Panc1 (cell line): ENCODE measurements at regions not wholly inside any gene's neighbourhood (a gene's known extent, or its start where the extent isn't known, plus 50 kb on each side); places are given as distances from the start of the nearest gene placed in this dataset.

ENCODE experiments used
- POLR2AphosphoS5 ChIP-seq: IDR thresholded peaks from 2 replicates; pipeline ENCODE4 v1.6.1; 2012; ENCODE audit warnings: mild to moderate bottlenecking, low read depth, low read length, moderate library complexity
- SIN3A ChIP-seq: IDR thresholded peaks from 2 replicates; pipeline ENCODE4 v1.6.1; 2012; ENCODE audit warnings: low read depth, mild to moderate bottlenecking, low read length, moderate library complexity, borderline replicate concordance; ENCODE audit not compliant: insufficient read depth
- TCF7L2 ChIP-seq: IDR thresholded peaks from 2 replicates; pipeline ENCODE4 v1.6.1; 2011; ENCODE audit warnings: mild to moderate bottlenecking, low read depth, low read length, inconsistent platforms
- TF ChIP-seq, protein P1 (sequence below): fragments of 450-650 bp; IDR thresholded peaks from 2 replicates; pipeline ENCODE4 v1.5.1; 2017; ENCODE audit warnings: mild to moderate bottlenecking
- TF ChIP-seq, protein P2 (sequence below), 2 experiments: IDR thresholded peaks; 2 replicates each; pipeline ENCODE4 v1.6.1; 2011 to 2012; ENCODE audit warnings: low read depth in 2 of 2, control low read depth in 1 of 2, low read length in 1 of 2, mild to moderate bottlenecking in 1 of 2, moderate library complexity in 1 of 2; ENCODE audit not compliant: insufficient read depth in 1 of 2

DNA sequence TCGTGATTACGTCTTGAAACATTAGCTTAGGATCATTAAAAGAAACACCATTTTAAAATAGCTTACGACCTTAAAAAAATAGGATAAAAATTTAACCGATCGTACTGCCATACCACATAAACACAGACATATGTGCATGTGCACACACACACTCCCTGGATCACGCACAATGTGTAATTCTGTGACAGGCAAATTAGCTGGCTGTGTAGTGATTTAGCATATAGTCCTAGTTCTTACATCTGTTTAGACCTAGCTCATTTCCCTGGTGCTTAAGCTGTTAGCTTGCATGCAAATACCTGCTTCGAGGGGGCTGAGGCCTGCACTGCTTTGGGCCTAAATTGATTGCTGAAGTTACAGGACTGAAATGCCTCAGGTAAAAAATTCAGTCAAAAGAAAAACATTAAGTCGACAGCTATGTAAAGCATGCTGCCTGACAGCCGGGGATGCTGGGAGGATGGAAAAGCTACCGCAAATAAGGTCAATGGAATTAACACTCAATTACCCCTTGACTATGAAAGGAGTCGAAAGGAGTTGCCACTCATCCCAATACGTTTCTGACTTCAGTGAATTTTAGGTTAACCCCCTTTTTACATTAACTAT is 267.1 kb upstream of the FZD8 start:
- TF ChIP-seq, protein P1, sequence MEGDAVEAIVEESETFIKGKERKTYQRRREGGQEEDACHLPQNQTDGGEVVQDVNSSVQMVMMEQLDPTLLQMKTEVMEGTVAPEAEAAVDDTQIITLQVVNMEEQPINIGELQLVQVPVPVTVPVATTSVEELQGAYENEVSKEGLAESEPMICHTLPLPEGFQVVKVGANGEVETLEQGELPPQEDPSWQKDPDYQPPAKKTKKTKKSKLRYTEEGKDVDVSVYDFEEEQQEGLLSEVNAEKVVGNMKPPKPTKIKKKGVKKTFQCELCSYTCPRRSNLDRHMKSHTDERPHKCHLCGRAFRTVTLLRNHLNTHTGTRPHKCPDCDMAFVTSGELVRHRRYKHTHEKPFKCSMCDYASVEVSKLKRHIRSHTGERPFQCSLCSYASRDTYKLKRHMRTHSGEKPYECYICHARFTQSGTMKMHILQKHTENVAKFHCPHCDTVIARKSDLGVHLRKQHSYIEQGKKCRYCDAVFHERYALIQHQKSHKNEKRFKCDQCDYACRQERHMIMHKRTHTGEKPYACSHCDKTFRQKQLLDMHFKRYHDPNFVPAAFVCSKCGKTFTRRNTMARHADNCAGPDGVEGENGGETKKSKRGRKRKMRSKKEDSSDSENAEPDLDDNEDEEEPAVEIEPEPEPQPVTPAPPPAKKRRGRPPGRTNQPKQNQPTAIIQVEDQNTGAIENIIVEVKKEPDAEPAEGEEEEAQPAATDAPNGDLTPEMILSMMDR = no peak
- no peak for TF ChIP-seq POLR2AphosphoS5
- TF ChIP-seq, protein P2, sequence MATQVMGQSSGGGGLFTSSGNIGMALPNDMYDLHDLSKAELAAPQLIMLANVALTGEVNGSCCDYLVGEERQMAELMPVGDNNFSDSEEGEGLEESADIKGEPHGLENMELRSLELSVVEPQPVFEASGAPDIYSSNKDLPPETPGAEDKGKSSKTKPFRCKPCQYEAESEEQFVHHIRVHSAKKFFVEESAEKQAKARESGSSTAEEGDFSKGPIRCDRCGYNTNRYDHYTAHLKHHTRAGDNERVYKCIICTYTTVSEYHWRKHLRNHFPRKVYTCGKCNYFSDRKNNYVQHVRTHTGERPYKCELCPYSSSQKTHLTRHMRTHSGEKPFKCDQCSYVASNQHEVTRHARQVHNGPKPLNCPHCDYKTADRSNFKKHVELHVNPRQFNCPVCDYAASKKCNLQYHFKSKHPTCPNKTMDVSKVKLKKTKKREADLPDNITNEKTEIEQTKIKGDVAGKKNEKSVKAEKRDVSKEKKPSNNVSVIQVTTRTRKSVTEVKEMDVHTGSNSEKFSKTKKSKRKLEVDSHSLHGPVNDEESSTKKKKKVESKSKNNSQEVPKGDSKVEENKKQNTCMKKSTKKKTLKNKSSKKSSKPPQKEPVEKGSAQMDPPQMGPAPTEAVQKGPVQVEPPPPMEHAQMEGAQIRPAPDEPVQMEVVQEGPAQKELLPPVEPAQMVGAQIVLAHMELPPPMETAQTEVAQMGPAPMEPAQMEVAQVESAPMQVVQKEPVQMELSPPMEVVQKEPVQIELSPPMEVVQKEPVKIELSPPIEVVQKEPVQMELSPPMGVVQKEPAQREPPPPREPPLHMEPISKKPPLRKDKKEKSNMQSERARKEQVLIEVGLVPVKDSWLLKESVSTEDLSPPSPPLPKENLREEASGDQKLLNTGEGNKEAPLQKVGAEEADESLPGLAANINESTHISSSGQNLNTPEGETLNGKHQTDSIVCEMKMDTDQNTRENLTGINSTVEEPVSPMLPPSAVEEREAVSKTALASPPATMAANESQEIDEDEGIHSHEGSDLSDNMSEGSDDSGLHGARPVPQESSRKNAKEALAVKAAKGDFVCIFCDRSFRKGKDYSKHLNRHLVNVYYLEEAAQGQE (IDR thresholded peaks at IDR 0.05; ENCODE audit: insufficient read depth in 1 of 2, low read depth in 2 of 2, low read length in 1 of 2) = no peak
- TF ChIP-seq TCF7L2 = no peak
- no peak for TF ChIP-seq SIN3A
